ENCODE measurements at regions not wholly inside any gene's neighbourhood (a gene's known extent, or its start where the extent isn't known, plus 50 kb on each side); places are given as distances from the start of the nearest gene placed in this dataset.

- no peak for TF ChIP-seq CTCF (conservative IDR thresholded peaks at IDR 0.05; ENCODE audit: low read length)
- TF ChIP-seq EZH2phosphoT487 (IDR thresholded peaks at IDR 0.05; ENCODE audit: borderline replicate concordance): no peak
Observed at GRCh38 chr21:28106370-28106890, 886.2 kb downstream of the LTN1 start.

All from Loucy (cell line).